ENCODE measurements at regions not wholly inside any gene's neighbourhood (a gene's known extent, or its start where the extent isn't known, plus 50 kb on each side); places are given as distances from the start of the nearest gene placed in this dataset.

DNA sequence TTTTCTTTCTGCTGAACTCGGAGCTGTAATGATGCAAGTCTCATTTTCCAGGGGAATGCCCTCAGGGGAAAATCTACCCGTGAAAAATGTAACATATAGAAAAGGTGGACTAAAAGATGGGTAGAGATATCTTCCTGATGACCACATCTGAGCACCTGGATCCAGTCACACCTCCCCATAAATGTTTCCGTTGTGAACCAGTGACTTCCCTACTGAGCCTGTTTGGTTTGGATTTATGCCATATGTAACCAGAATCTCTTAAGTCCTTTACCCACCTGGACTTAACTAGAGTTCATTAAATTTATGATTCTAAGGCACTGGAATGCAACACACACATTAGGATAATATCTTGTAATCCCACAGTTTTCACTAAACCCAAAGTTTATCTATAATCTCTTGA is 171.1 kb downstream of the ZNF330 start:
- H3K9me3 ChIP-seq = no peaks in the 10 kb centered on the region
- no peak overlapping the region for H3K4me3 ChIP-seq
- no peaks in the 10 kb centered on the region for H3K36me3 ChIP-seq (ENCODE audit: low read depth)
- DNase-seq = no peak
- TF ChIP-seq, protein P1, sequence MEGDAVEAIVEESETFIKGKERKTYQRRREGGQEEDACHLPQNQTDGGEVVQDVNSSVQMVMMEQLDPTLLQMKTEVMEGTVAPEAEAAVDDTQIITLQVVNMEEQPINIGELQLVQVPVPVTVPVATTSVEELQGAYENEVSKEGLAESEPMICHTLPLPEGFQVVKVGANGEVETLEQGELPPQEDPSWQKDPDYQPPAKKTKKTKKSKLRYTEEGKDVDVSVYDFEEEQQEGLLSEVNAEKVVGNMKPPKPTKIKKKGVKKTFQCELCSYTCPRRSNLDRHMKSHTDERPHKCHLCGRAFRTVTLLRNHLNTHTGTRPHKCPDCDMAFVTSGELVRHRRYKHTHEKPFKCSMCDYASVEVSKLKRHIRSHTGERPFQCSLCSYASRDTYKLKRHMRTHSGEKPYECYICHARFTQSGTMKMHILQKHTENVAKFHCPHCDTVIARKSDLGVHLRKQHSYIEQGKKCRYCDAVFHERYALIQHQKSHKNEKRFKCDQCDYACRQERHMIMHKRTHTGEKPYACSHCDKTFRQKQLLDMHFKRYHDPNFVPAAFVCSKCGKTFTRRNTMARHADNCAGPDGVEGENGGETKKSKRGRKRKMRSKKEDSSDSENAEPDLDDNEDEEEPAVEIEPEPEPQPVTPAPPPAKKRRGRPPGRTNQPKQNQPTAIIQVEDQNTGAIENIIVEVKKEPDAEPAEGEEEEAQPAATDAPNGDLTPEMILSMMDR (IDR thresholded peaks at IDR 0.05) = no peak
- ATAC-seq = no peak
- intact Hi-C loops (cut with DNase I, micrococcal nuclease) = no loop called here
- no peaks in the 10 kb centered on the region for H3K4me1 ChIP-seq (ENCODE audit: low read depth)

DNA sequence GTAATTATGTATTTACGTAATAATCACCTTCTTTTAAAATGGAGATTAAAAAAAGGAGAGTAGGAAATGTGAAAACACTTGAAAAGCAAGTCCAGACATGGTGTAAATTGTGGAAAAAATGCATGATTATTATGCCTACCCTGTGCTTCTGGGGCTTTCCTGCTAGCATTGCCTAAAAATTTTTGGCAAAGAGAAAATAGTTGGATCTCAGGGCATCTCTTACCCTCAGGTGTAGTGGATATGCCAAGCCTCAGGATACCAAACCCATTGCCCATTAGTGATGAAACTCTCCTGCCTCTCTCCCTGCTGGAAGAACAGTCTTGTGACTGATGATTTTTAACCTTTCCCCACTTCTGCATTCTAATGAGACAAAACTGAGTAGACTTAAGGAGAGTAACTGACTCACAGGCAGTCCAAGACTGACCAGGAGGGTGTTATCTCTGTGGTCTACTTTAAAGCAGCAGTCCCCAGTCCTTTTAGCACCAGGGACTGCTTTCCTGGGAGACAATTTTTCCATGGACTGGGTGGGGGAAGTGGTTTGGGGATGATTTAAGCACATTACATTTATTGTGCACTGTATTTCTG is 174.6 kb downstream of the ZNF330 start:
- H3K36me3 ChIP-seq (ENCODE audit: low read depth) = no peaks in the 10 kb centered on the region
- H3K4me3 ChIP-seq = no peak overlapping the region
- DNase-seq (no peak), ATAC-seq (no peak)
- no peaks in the 10 kb centered on the region for H3K9me3 ChIP-seq
- TF ChIP-seq, protein P1 (IDR thresholded peaks at IDR 0.05) = no peak
- intact Hi-C loops (cut with DNase I, micrococcal nuclease) = no loop called here
- H3K4me1 ChIP-seq (ENCODE audit: low read depth) = no peaks in the 10 kb centered on the region

DNA sequence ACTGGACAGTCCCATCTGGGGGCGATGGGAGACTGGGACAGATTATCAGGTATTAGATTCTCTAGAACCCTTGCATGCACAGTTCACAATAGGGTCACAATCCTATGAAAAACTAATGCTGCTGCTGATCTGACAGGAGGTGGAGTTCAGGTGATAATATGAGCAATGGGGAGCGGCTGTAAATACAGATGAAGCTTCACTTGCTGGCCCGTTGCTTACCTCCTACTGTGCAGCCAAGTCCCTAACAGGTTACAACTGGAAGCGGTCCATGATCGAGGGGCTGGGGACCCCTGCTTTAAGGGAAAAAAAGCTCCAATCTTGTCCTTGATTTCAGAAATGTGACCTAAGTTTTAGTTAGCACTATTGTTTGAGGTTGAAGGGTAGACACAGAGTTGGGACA is 175.2 kb downstream of the ZNF330 start:
- DNase-seq (no peak), ATAC-seq (no peak)
- Histone ChIP-seq H3K4me1 (ENCODE audit: low read depth) (no peaks in the 10 kb centered on the region), H3K4me3 (no peak overlapping the region), H3K9me3 (no peaks in the 10 kb centered on the region), H3K36me3 (ENCODE audit: low read depth) (no peaks in the 10 kb centered on the region)
- intact Hi-C loops (cut with DNase I, micrococcal nuclease) = no loop called here
- TF ChIP-seq, protein P1 (IDR thresholded peaks at IDR 0.05) = no peak

- DNase-seq (no peak), ATAC-seq (no peak)
- Histone ChIP-seq H3K4me3 (no peak overlapping the region), H3K36me3 (ENCODE audit: low read depth) (no peaks in the 10 kb centered on the region), H3K4me1 (ENCODE audit: low read depth) (no peaks in the 10 kb centered on the region), H3K9me3 (no peaks in the 10 kb centered on the region)
- TF ChIP-seq, protein P1 (IDR thresholded peaks at IDR 0.05) = no peak
- intact Hi-C loops (cut with DNase I, micrococcal nuclease) = no loop called here
Measured at GRCh38 chr4:141402712-141403111, 182.0 kb downstream of the ZNF330 start.

DNA sequence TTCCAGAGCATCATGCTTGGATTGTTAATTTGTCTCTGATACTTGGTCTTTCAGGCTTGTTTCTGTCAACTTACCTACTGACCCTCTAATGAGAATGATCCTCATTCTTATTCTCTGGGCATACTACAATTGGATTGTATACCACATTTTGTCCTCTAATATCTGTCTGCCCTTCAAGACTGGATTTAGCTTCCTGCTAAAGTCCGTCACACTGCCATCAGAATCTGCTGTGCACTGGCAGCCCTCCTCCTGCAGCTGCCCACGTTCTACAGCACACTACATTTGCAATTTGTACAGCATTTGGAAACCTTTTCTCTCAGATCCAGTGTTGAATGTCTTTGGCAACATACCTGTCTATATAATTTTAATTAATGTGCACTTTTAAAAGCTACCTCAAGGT is 183.1 kb downstream of the ZNF330 start:
- H3K9me3 ChIP-seq = no peaks in the 10 kb centered on the region
- DNase-seq (no peak), ATAC-seq (no peak)
- TF ChIP-seq, protein P1 (IDR thresholded peaks at IDR 0.05) = no peak
- H3K36me3 ChIP-seq (ENCODE audit: low read depth) = no peaks in the 10 kb centered on the region
- intact Hi-C loops (cut with DNase I, micrococcal nuclease) = no loop called here
- H3K4me3 ChIP-seq = no peak overlapping the region
- no peaks in the 10 kb centered on the region for H3K4me1 ChIP-seq (ENCODE audit: low read depth)

DNA sequence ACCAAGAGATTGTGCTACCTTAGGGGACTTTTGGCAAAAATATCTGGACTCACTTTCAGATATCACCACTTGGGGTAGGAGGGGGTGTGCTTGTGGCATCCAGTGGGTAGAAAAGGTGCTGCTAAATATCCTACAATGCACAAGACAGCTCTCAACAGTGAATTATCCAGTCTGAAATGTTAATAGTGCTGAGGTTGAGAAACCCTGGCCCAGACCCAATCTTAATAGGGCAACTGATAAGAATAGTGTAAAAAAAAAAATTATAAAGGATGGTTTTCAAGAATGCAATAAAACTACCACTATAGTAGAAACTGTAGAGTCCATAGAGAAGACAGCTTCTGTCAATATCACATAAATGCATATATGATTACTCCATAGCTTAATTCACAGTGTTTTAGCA is 185.5 kb downstream of the ZNF330 start:
- intact Hi-C loops (cut with DNase I, micrococcal nuclease) = no loop called here
- TF ChIP-seq, protein P1 (IDR thresholded peaks at IDR 0.05) = no peak
- H3K9me3 ChIP-seq = no peaks in the 10 kb centered on the region
- DNase-seq (no peak), ATAC-seq (no peak)
- no peaks in the 10 kb centered on the region for H3K4me1 ChIP-seq (ENCODE audit: low read depth)
- no peaks in the 10 kb centered on the region for H3K36me3 ChIP-seq (ENCODE audit: low read depth)
- H3K4me3 ChIP-seq = no peak overlapping the region
